HepG2 (cell line): ENCODE measurements at regions not wholly inside any gene's neighbourhood (a gene's known extent, or its start where the extent isn't known, plus 50 kb on each side); places are given as distances from the start of the nearest gene placed in this dataset.
"Not testable (repeated sequence)": the region's sequence is repeated elsewhere in the genome, so short reads cannot be mapped to it uniquely, and the experiment has no call there.

Source experiments
- ATAC-seq: fragments of 200-7000 bp; cut with Tn5 transposase; 3 replicates; pipeline ENCODE4 v1.9.1; 2020; ENCODE audit warnings: mild to moderate bottlenecking, moderate library complexity
- BruUV-seq: library from RNA; stranded (reverse); fragments of 400-500 nt; replicated peaks from 2 replicates; lab custom pipeline; 2021; lab: Mats Ljungman, UMichigan
- CTCF ChIA-PET: fragments of 300-600 bp; formaldehyde crosslinking; extraction: SDS; loops from one replicate; lab custom pipeline; 2021; ENCODE audit warnings: low total read pairs, inconsistent platforms, low intra/inter-chr PET ratio; lab: Yijun Ruan, JAX
- POLR2A ChIA-PET: fragments of 350-600 bp; sonication (Branson Sonifier 250); formaldehyde crosslinking; loops from one replicate; lab custom pipeline; 2020; ENCODE audit warnings: antibody characterized with exemption, inconsistent platforms; lab: Yijun Ruan, JAX
- DNase-seq: peaks from one replicate; pipeline ENCODE4 v3.0.0-alpha.2; 2015; ENCODE audit warnings: low spot score
- FAIRE-seq: peaks from 3 replicates; lab custom pipeline; 2011; peaks lifted over from hg19 to GRCh38; lab: Jason Lieb, UNC
- H2AFZ ChIP-seq: one replicate; pipeline ENCODE4 v1.6.1; 2011; ENCODE audit warnings: low read length, inconsistent platforms
- H3K27ac ChIP-seq: fragments of 300-600 bp; 3 replicates; pipeline ENCODE4 v1.8.0; 2011; ENCODE audit warnings: mixed run types, mild to moderate bottlenecking, mixed read lengths, low read length, inconsistent platforms; ENCODE audit not compliant: insufficient read depth; ENCODE audit errors: extremely low read length
- H3K27me3 ChIP-seq, 2 experiments: fragments of 200-600 bp in 1 of 2; 2 replicates in 1 of 2; 3 replicates in 1 of 2; pipeline versions ENCODE4 v1.6.0 to v1.8.0; 2011; ENCODE audit warnings: low read length in 2 of 2, mild to moderate bottlenecking in 2 of 2, moderate library complexity in 2 of 2, inconsistent platforms in 1 of 2; ENCODE audit not compliant: insufficient read depth in 2 of 2, control insufficient read depth in 1 of 2
- H3K36me3 ChIP-seq, 2 experiments: fragments of 200-600 bp in 1 of 2; replicated peaks in 1 of 2; 2 replicates in 1 of 2; 3 replicates in 1 of 2; pipeline versions ENCODE4 v1.5.1 to v1.8.0; 2011; ENCODE audit warnings: low read length in 2 of 2, inconsistent platforms in 1 of 2; ENCODE audit not compliant: insufficient read depth in 2 of 2, control insufficient read depth in 1 of 2
- H3K4me1 ChIP-seq: 2 replicates; pipeline ENCODE4 v1.5.1; 2012; ENCODE audit warnings: low read length, inconsistent platforms; ENCODE audit not compliant: insufficient read depth
- H3K4me2 ChIP-seq: 2 replicates; pipeline ENCODE4 v1.6.0; 2011; ENCODE audit warnings: low read depth, low read length, inconsistent platforms
- H3K4me3 ChIP-seq, 3 experiments: fragments of 200-600 bp in 1 of 3; sonication (generic), shearing (Covaris generic) in 1 of 3; replicated peaks in 1 of 3; 2 replicates each; pipeline ENCODE4 v1.5.1; 2011 to 2016; ENCODE audit warnings: low read length in 3 of 3, inconsistent platforms in 2 of 3, low read depth in 2 of 3, mild to moderate bottlenecking in 2 of 3, control low read depth in 1 of 3, mixed read lengths in 1 of 3; ENCODE audit not compliant: insufficient read depth in 1 of 3
- H3K79me2 ChIP-seq: one replicate; pipeline ENCODE4 v1.6.1; 2011; ENCODE audit warnings: low read length, inconsistent platforms; ENCODE audit not compliant: insufficient read depth
- H3K9ac ChIP-seq: 2 replicates; pipeline ENCODE4 v1.6.0; 2011; ENCODE audit warnings: mild to moderate bottlenecking, low read depth, low read length, inconsistent platforms; ENCODE audit not compliant: insufficient read depth
- H3K9me3 ChIP-seq: 2 replicates; pipeline ENCODE4 v1.5.1; 2012; ENCODE audit warnings: mild to moderate bottlenecking, low read length
- H4K20me1 ChIP-seq: 2 replicates; pipeline ENCODE4 v1.6.0; 2011; ENCODE audit warnings: inconsistent platforms, mild to moderate bottlenecking, low read length, moderate library complexity; ENCODE audit not compliant: insufficient read depth
- ZNF280B ChIP-seq: sonication (generic); formaldehyde crosslinking; IDR thresholded peaks from 2 replicates; pipeline ENCODE4 v1.5.0; 2020; ENCODE audit warnings: missing genetic modification reagents, mild to moderate bottlenecking, borderline replicate concordance
- ZNF431 ChIP-seq: sonication (generic); formaldehyde crosslinking; IDR thresholded peaks from 2 replicates; pipeline ENCODE4 v1.9.0; 2022; ENCODE audit warnings: missing genetic modification reagents, low read depth, mild to moderate bottlenecking, borderline replicate concordance
- WGBS: methylation state at CpG from one replicate; pipeline ENCODE4 v1.1.6; 2017; ENCODE audit warnings: low lambda C conversion rate; 5-methylcytosine and 5-hydroxymethylcytosine counted together
- in situ Hi-C: cut with HindIII; loops from 2 replicates; pipeline ENCODE4 v1.10.0; 2017; ENCODE audit warnings: low pct_unique_long_range_greater_than_20kb; ENCODE audit not compliant: extremely low pct_ligation_motif_present
- intact Hi-C: fragments of 100-400 bp; cut with micrococcal nuclease; formaldehyde crosslinking; loops from one replicate; pipeline ENCODE4 v1.10.0; 2022; ENCODE audit not compliant: unreplicated experiment
- TF ChIP-seq, protein P1 (sequence below): fragments of 450-650 bp; IDR thresholded peaks from 2 replicates; pipeline ENCODE4 v1.6.1; 2016

GRCh38 chr5:74524767-74525166 lies 115.8 kb downstream of the ENC1 start:
- TF ChIP-seq, protein P1, sequence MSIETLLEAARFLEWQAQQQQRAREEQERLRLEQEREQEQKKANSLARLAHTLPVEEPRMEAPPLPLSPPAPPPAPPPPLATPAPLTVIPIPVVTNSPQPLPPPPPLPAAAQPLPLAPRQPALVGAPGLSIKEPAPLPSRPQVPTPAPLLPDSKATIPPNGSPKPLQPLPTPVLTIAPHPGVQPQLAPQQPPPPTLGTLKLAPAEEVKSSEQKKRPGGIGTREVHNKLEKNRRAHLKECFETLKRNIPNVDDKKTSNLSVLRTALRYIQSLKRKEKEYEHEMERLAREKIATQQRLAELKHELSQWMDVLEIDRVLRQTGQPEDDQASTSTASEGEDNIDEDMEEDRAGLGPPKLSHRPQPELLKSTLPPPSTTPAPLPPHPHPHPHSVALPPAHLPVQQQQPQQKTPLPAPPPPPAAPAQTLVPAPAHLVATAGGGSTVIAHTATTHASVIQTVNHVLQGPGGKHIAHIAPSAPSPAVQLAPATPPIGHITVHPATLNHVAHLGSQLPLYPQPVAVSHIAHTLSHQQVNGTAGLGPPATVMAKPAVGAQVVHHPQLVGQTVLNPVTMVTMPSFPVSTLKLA = 0 out of 2 replicates have a peak, but pooled peaks have one; percentile 6
- peak; percentile 51; the same call in 1 of the 2 replicates for TF ChIP-seq ZNF431 (CRISPR knock-in tag)
- in situ Hi-C loops, H3K4me3 ChIP-seq, intact Hi-C loops, H3K27ac ChIP-seq, ATAC-seq, H4K20me1 ChIP-seq, BruUV-seq, FAIRE-seq, POLR2A ChIA-PET, H3K27me3 ChIP-seq, H2AFZ ChIP-seq, H3K4me2 ChIP-seq, H3K79me2 ChIP-seq, DNase-seq, CTCF ChIA-PET, H3K9ac ChIP-seq, H3K36me3 ChIP-seq: not testable (repeated sequence)
- Histone ChIP-seq H3K4me1 (peaks cover 29% of the 10 kb centered on the region), H3K9me3 (peaks cover 22% of the 10 kb centered on the region)
- WGBS = 55% methylated on average over 3 of the region's 3 CpGs

DNA sequence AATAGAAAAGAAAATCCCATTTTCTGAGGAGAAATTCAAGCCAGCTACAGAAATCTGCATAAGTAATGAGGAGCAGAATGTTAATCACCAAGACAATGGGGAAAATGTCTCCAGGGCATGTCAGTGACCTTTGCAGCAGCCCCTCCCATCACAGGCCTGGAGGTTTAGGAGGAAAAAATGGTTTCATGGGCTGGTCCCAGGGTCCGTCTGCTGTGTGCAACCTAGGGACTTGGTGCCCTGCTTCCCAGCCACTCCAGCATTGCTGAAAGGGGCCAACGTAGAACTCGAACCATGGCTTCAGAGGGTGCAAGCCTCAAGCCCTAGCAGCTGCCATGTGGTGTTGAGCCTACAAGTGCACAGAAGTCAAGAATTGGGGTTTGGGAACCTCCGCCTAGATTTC lies 116.8 kb downstream of the ENC1 start:
- FAIRE-seq, H3K4me3 ChIP-seq, POLR2A ChIA-PET, H4K20me1 ChIP-seq, intact Hi-C loops, CTCF ChIA-PET, DNase-seq, ATAC-seq, H3K79me2 ChIP-seq, H2AFZ ChIP-seq, in situ Hi-C loops, H3K27me3 ChIP-seq, H3K4me2 ChIP-seq, H3K9ac ChIP-seq, BruUV-seq, H3K27ac ChIP-seq, H3K36me3 ChIP-seq: not testable (repeated sequence)
- TF ChIP-seq ZNF280B (CRISPR knock-in tag) = peak; percentile 61; the same call in 1 of the 2 replicates
- Histone ChIP-seq H3K4me1 (peaks cover 37% of the 10 kb centered on the region), H3K9me3 (peaks cover 22% of the 10 kb centered on the region)
- 46% methylated on average over 3 of the region's 4 CpGs for WGBS

DNA sequence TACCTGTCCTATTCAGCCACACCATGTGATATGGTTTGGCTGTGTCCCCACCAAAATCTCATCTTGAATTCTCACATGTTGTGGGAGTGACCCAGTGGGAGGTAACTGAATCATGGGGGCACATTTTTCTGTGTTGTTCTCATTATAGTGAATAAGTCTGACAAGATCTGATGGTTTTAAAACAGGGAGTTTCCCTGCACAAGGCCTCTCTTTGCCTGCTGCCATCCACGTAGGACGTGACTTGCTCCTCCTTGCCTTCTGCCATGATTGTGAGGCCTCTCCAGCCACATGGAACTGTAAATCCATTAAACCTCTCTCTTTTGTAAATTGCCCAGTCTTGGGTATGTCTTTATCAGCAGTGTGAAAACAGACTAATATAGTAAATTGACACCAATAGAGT lies 117.7 kb downstream of the ENC1 start:
- BruUV-seq, in situ Hi-C loops, H3K9ac ChIP-seq, H2AFZ ChIP-seq, ATAC-seq, H3K27ac ChIP-seq, H3K4me3 ChIP-seq, H4K20me1 ChIP-seq, FAIRE-seq, CTCF ChIA-PET, POLR2A ChIA-PET, H3K79me2 ChIP-seq, H3K36me3 ChIP-seq, DNase-seq, H3K4me2 ChIP-seq, H3K27me3 ChIP-seq, intact Hi-C loops: not testable (repeated sequence)
- Histone ChIP-seq H3K4me1 (peaks cover 46% of the 10 kb centered on the region), H3K9me3 (peaks cover 22% of the 10 kb centered on the region)
- WGBS = 100% methylated on average over 2 of the region's 2 CpGs
